Left ventricle myocardium inferior (tissue), 1 donor: ENCODE measurements at regions not wholly inside any gene's neighbourhood (a gene's known extent, or its start where the extent isn't known, plus 50 kb on each side); places are given as distances from the start of the nearest gene placed in this dataset.

ENCODE experiments used
- DNase-seq: peaks from one replicate; pipeline ENCODE4 v3.0.0-alpha.2; 2020
- H3K27ac ChIP-seq: fragments of 200-600 bp; replicated peaks from 2 replicates; pipeline ENCODE4 v1.8.0; 2021
- H3K27me3 ChIP-seq: fragments of 200-600 bp; 2 replicates; pipeline ENCODE4 v1.8.0; 2021; ENCODE audit warnings: low read depth
- H3K36me3 ChIP-seq: fragments of 200-600 bp; 2 replicates; pipeline ENCODE4 v1.8.0; 2021
- H3K4me1 ChIP-seq: fragments of 200-600 bp; 2 replicates; pipeline ENCODE4 v1.8.0; 2021
- H3K4me3 ChIP-seq: fragments of 200-600 bp; 2 replicates; pipeline ENCODE4 v1.8.0; 2021; ENCODE audit warnings: mild to moderate bottlenecking, moderate library complexity
- H3K9me3 ChIP-seq: fragments of 200-600 bp; replicated peaks from 2 replicates; pipeline ENCODE4 v1.8.0; 2021
- intact Hi-C: fragments of 100-400 bp; cut with micrococcal nuclease; formaldehyde crosslinking; loops from one replicate; pipeline ENCODE4 v1.11.0; 2022
- TF ChIP-seq, protein P1 (sequence below): fragments of 200-600 bp; IDR thresholded peaks from 2 replicates; pipeline ENCODE4 v1.8.0; 2021; ENCODE audit warnings: antibody characterized with exemption, mild to moderate bottlenecking, borderline replicate concordance
- donor health status: DM: no; HTN: yes; CAD: no; lungs with severe emphysema.

DNA sequence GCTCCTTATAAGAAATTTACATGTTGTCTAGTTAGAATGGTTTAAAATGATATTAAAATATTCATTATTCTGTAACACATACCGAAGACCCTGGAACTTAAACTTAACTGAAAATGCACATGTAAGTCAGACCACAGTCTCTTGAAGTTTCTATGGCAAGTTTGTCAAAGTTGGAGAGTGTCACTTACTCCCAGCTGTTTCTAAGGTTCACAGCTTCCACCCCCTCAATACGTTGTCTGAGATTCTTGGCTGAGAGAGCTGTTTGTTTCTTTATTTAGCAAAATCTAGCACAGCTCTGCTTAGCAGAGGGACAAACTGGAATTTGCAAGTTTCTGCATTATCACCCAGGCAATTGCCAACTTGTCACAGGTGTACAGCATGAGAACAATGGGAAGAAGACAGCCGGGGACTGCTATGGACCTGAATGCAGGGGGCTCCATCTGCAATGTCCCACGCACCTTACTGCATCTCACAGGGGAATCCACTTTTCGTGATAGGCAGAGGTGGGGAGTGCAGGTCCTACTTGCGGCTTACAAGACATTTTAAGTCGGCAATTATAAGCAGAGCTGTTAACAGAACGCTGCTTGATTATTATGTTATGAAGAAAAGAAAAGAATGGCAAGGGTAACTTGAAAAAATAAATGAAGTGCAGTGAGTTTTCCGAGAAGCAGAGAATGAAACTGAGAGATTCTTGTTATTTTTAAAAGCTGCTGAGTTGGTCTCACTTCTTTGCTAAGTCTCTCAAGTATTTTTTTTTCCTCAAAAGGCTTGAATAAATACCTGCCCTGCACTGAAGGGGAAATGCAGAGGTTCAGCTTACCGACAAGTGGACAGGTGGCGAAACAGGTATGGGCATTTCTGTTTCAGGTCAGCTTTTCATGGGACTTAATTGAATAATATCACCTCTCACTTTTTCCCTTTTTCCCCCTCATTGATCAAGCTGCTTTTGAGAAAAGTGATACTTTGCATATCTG is 1072.1 kb upstream of the FANCL start:
- Histone ChIP-seq H3K4me3 (no peak overlapping the region), H3K27ac (no peak overlapping the region), H3K36me3 (no peaks in the 10 kb centered on the region), H3K4me1 (no peaks in the 10 kb centered on the region), H3K27me3 (peaks cover 5% of the 10 kb centered on the region), H3K9me3 (no peaks in the 10 kb centered on the region)
- no peak for DNase-seq
- intact Hi-C loops = no loop called here
- TF ChIP-seq, protein P1, sequence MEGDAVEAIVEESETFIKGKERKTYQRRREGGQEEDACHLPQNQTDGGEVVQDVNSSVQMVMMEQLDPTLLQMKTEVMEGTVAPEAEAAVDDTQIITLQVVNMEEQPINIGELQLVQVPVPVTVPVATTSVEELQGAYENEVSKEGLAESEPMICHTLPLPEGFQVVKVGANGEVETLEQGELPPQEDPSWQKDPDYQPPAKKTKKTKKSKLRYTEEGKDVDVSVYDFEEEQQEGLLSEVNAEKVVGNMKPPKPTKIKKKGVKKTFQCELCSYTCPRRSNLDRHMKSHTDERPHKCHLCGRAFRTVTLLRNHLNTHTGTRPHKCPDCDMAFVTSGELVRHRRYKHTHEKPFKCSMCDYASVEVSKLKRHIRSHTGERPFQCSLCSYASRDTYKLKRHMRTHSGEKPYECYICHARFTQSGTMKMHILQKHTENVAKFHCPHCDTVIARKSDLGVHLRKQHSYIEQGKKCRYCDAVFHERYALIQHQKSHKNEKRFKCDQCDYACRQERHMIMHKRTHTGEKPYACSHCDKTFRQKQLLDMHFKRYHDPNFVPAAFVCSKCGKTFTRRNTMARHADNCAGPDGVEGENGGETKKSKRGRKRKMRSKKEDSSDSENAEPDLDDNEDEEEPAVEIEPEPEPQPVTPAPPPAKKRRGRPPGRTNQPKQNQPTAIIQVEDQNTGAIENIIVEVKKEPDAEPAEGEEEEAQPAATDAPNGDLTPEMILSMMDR = no peak

DNA sequence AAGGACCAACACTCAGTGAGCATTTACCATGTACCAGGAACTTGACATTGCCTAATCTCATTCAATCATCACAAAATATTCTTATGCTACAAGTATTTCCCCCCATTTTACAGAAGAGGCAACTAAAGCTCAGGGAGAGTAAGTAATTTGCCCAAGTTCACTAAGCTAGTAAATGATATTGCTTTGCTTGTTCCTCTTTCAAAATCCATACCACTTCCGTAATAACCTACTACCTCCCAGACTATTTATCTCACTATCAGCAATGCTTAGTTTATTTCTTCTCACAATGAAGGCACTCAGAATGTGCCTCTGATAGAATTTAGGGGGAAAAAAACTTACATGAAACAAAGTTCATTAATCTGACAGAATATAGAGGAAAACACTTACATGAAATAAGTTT is 1070.9 kb upstream of the FANCL start:
- Histone ChIP-seq H3K27ac (no peak overlapping the region), H3K4me3 (no peak overlapping the region), H3K4me1 (no peaks in the 10 kb centered on the region), H3K9me3 (no peaks in the 10 kb centered on the region), H3K36me3 (no peaks in the 10 kb centered on the region), H3K27me3 (peaks cover 5% of the 10 kb centered on the region)
- TF ChIP-seq, protein P1 = no peak
- no peak for DNase-seq
- intact Hi-C loops = no loop called here

DNA sequence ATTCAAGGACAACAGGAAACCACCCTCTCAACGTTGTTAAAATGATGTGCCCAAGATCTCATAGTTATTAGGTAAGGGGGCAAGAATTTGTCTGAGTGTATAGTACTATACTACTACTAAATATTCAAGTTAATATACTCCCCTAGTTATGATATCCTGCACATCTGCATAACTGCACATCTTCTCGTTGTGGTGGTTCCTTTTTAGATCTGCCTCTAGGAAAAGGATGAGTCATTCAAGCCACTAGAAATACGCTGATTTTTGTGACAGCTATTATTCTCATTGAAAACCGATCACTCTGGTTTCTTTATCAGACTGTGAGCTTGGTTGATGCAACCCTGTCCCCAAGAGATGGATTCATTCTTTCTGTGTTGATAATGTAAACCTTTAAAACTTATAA is 1067.0 kb upstream of the FANCL start:
- TF ChIP-seq, protein P1 = no peak
- Histone ChIP-seq H3K27ac (no peak overlapping the region), H3K36me3 (no peaks in the 10 kb centered on the region), H3K4me1 (no peaks in the 10 kb centered on the region), H3K9me3 (no peaks in the 10 kb centered on the region), H3K27me3 (peaks cover under 1% of the 10 kb centered on the region), H3K4me3 (no peak overlapping the region)
- intact Hi-C loops = no loop called here
- no peak for DNase-seq

DNA sequence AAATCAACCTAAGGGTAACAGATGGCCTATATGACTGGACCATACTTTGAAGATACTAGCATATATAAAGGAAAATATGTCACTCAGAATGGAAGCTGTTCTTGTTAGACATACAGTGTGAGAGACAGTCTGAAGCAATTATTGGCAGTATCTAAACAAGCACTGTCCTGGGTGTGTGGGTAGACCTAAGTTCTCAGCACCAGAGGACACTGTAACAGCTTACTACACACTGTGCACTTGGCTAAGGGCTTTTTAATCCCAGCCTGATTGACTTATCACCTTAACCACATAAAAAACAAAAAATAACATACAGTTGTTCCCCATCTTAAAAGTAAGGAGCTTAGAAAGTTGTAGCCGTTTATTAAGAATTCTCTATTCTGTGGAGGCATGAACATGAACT is 1066.1 kb upstream of the FANCL start:
- Histone ChIP-seq H3K4me3 (no peak overlapping the region), H3K27ac (no peak overlapping the region), H3K9me3 (no peaks in the 10 kb centered on the region), H3K4me1 (no peaks in the 10 kb centered on the region), H3K27me3 (no peaks in the 10 kb centered on the region), H3K36me3 (no peaks in the 10 kb centered on the region)
- TF ChIP-seq, protein P1 = no peak
- intact Hi-C loops = no loop called here
- no peak for DNase-seq

DNA sequence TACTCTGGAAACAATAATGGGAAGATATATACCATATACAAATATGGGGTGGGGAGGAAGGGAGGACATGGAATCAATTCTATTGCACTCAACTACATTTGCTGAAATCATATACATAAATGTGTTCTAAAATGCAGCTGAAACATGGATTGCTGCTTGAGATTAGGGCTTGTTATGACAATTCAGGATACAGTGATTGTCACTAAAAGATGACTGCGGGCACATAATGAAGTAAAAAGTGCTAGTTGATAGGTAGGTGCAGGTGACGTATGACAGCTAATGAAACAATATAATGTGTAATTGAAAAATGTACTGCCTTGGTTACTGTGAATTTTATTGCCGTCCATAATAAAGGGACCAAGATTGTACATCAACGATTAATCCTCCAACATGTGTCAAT is 1062.1 kb upstream of the FANCL start:
- TF ChIP-seq, protein P1 = no peak
- H3K4me1 ChIP-seq = no peaks in the 10 kb centered on the region
- no peak overlapping the region for H3K27ac ChIP-seq
- no peak for DNase-seq
- no peak overlapping the region for H3K4me3 ChIP-seq
- H3K9me3 ChIP-seq = no peaks in the 10 kb centered on the region
- no peaks in the 10 kb centered on the region for H3K36me3 ChIP-seq
- H3K27me3 ChIP-seq = peaks cover 5% of the 10 kb centered on the region
- intact Hi-C loops = no loop called here
